Gastroesophageal sphincter (tissue), 3 donors: ENCODE measurements at regions not wholly inside any gene's neighbourhood (a gene's known extent, or its start where the extent isn't known, plus 50 kb on each side); places are given as distances from the start of the nearest gene placed in this dataset.

Source experiments
- POLR2A ChIP-seq, 2 donors: fragments of 450-650 bp; IDR thresholded peaks; one replicate each; pipeline ENCODE4 v1.6.1; 2017; ENCODE audit warnings: antibody characterized with exemption in 2 of 2, mild to moderate bottlenecking in 2 of 2, moderate library complexity in 1 of 2
- TF ChIP-seq, protein P1 (sequence below), 4 experiments: fragments of 200-600 bp in 2 of 4; fragments of 450-650 bp in 2 of 4; sonication (generic) in 1 of 4; IDR thresholded peaks; one replicate each; pipeline ENCODE4 v1.5.1; 2017 to 2019; ENCODE audit warnings: antibody characterized with exemption in 4 of 4, mild to moderate bottlenecking in 2 of 4, moderate library complexity in 2 of 4

DNA sequence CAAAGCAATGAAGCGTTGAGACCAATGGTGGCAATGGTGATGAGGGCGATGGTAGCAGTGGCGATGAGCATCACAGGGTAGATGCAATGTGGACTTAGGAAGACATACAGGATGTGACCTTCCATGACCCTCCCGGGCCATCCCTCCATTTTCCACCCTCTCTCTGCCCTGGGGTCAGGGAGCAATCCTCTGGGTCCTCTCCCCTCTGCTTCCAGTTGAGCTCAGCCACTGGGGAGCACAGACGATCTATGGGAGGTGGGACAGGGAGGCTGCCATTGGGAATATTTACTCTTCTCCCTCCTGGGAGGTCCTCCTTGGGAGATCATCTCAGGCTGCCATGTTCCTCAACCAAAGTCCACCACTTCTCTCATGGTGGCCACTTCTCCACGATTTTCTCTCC is 260.7 kb upstream of the FOXF1 start:
- TF ChIP-seq, protein P1, sequence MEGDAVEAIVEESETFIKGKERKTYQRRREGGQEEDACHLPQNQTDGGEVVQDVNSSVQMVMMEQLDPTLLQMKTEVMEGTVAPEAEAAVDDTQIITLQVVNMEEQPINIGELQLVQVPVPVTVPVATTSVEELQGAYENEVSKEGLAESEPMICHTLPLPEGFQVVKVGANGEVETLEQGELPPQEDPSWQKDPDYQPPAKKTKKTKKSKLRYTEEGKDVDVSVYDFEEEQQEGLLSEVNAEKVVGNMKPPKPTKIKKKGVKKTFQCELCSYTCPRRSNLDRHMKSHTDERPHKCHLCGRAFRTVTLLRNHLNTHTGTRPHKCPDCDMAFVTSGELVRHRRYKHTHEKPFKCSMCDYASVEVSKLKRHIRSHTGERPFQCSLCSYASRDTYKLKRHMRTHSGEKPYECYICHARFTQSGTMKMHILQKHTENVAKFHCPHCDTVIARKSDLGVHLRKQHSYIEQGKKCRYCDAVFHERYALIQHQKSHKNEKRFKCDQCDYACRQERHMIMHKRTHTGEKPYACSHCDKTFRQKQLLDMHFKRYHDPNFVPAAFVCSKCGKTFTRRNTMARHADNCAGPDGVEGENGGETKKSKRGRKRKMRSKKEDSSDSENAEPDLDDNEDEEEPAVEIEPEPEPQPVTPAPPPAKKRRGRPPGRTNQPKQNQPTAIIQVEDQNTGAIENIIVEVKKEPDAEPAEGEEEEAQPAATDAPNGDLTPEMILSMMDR (IDR thresholded peaks at IDR 0.05): no peak
- no peak for TF ChIP-seq POLR2A (IDR thresholded peaks at IDR 0.05)
